HPDE6-E6E7 (cell line): ENCODE measurements at regions not wholly inside any gene's neighbourhood (a gene's known extent, or its start where the extent isn't known, plus 50 kb on each side); places are given as distances from the start of the nearest gene placed in this dataset.

Source experiments
- DNase-seq: peaks from one replicate; pipeline ENCODE4 v3.0.0; 2011; ENCODE audit warnings: missing footprints; ENCODE audit errors: extremely low spot score

GRCh38 chr5:167177736-167178135 is 1113.7 kb upstream of the WWC1 start:
- DNase-seq, result no peak

GRCh38 chr5:167180906-167181305 is 1110.5 kb upstream of the WWC1 start:
- no peak for DNase-seq

- no peak for DNase-seq
Measured at GRCh38 chr5:167205881-167206280, 1085.6 kb upstream of the WWC1 start.

GRCh38 chr5:167207081-167207480 is 1084.4 kb upstream of the WWC1 start:
- DNase-seq, result no peak

- no peak for DNase-seq
Measured at GRCh38 chr5:167208911-167209310, 1082.5 kb upstream of the WWC1 start.

GRCh38 chr5:167217097-167217743 is 1074.2 kb upstream of the WWC1 start:
- DNase-seq, result no peak

- DNase-seq, result no peak
Measured at GRCh38 chr5:167219298-167219697, 1072.1 kb upstream of the WWC1 start.

- no peak for DNase-seq
Measured at GRCh38 chr5:167226386-167226785, 1065.1 kb upstream of the WWC1 start.

GRCh38 chr5:167228134-167228533 is 1063.3 kb upstream of the WWC1 start:
- DNase-seq, result no peak

- DNase-seq, result no peak
Measured at GRCh38 chr5:167229751-167230150, 1061.7 kb upstream of the WWC1 start.

GRCh38 chr5:167230414-167230813 is 1061.0 kb upstream of the WWC1 start:
- no peak for DNase-seq

GRCh38 chr5:167232675-167233311 is 1058.7 kb upstream of the WWC1 start:
- no peak for DNase-seq

GRCh38 chr5:167233507-167234220 is 1057.8 kb upstream of the WWC1 start:
- no peak for DNase-seq

GRCh38 chr5:167241436-167242067 is 1049.9 kb upstream of the WWC1 start:
- no peak for DNase-seq

- no peak for DNase-seq
Measured at GRCh38 chr5:167242701-167243100, 1048.7 kb upstream of the WWC1 start.

- DNase-seq, result no peak
Measured at GRCh38 chr5:167243463-167243862, 1048.0 kb upstream of the WWC1 start.

GRCh38 chr5:167244583-167244982 is 1046.9 kb upstream of the WWC1 start:
- no peak for DNase-seq

GRCh38 chr5:167245868-167246267 is 1045.6 kb upstream of the WWC1 start:
- DNase-seq, result no peak

- no peak for DNase-seq
Measured at GRCh38 chr5:167247816-167248215, 1043.6 kb upstream of the WWC1 start.

GRCh38 chr5:167248257-167248656 is 1043.2 kb upstream of the WWC1 start:
- no peak for DNase-seq

- no peak for DNase-seq
Measured at GRCh38 chr5:167250996-167251395, 1040.4 kb upstream of the WWC1 start.

GRCh38 chr5:167254132-167254531 is 1037.3 kb upstream of the WWC1 start:
- no peak for DNase-seq

GRCh38 chr5:167255926-167256325 is 1035.5 kb upstream of the WWC1 start:
- DNase-seq, result no peak
